GM06990 (cell line): ENCODE measurements at regions not wholly inside any gene's neighbourhood (a gene's known extent, or its start where the extent isn't known, plus 50 kb on each side); places are given as distances from the start of the nearest gene placed in this dataset.
A peak's percentile ranks its signal among the peaks of the same experiment; 100 is the strongest.

ENCODE experiments used
- DNase-seq: peaks from one replicate; pipeline ENCODE4 v3.0.0-alpha.2; 2011; ENCODE audit not compliant: insufficient read length; ENCODE audit errors: extremely low read depth
- H3K27me3 ChIP-seq: replicated peaks from 2 replicates; pipeline ENCODE4 v1.6.0; 2011; ENCODE audit warnings: low read length; ENCODE audit not compliant: control insufficient read depth, insufficient read depth
- H3K36me3 ChIP-seq: 2 replicates; pipeline ENCODE4 v1.5.1; 2011; ENCODE audit warnings: low read length; ENCODE audit not compliant: control insufficient read depth, insufficient read depth
- H3K4me3 ChIP-seq: replicated peaks from 2 replicates; pipeline ENCODE4 v1.5.1; 2011; ENCODE audit warnings: low read depth, mild to moderate bottlenecking, control low read depth, low read length
- CTCF ChIP-seq: IDR thresholded peaks from 2 replicates; pipeline ENCODE4 v1.5.1; 2011; ENCODE audit warnings: low read length, control low read depth, mild to moderate bottlenecking, inconsistent platforms; ENCODE audit not compliant: insufficient read depth, poor library complexity, severe bottlenecking

DNA sequence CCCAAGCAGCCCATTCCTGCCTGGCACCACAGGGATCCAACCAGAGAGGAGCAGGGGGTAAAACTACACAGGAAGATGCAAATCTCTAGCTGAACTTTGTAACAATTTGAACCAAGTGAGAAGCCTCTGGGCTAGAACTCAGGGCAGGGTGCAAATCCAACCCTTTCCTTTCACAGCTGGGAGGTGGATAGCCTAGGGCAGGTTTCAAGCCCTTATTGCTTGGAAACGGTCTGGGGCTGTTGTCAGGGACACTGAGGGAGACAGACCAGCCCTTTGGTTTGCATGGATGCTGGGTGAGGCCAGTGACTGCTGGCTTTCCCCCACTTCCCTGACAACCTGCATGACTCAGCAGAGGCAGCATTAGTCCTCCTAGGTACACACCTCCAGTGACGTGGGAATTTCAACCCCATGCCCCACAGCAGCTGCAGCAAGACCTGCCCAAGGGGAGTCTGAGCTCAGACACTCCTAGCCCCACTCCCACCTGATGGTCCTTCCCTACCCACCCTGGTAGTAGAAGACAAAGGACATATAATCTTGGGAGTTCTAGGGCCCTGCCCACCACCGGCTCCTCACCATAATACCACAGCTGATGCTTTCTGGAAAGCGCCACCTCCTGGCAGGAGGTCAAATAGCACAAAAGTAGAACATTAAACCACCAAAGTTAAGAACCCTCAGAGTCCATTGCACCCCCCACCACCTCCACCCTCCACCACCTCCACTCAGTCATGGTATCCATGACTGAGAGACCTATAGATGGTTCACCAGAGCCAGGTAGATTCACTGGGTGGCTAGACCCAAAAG is 797.7 kb upstream of the MAN1A1 start:
- DNase-seq = no peak
- no peaks in the 10 kb centered on the region for H3K27me3 ChIP-seq
- peak; percentile 25 for TF ChIP-seq CTCF

DNA sequence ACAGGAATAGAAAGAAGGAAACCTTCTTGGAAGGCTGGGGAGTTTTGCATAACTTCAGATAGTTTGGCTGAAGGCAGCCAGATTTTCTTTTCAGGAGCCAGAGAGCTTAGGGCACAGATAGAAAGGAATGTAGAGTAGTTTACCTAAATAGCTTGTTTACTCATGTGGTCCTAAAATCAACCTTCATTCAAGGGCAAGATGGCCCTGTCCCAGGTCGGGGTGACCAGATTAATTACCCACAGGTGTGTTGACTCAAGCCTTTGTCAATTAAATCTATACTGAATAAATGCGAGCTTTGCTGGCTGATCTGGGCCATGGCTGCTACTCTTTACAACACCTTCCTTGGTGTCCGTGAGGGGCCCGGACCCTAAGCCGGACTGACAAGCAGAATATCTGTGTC is 792.0 kb upstream of the MAN1A1 start:
- DNase-seq = no peak
- TF ChIP-seq CTCF = no peak
- no peak overlapping the region for H3K4me3 ChIP-seq
- H3K27me3 ChIP-seq = no peaks in the 10 kb centered on the region
- H3K36me3 ChIP-seq = no peaks in the 10 kb centered on the region

More for the DNA sequence above, 797.7 kb upstream of the MAN1A1 start:
- Histone ChIP-seq H3K36me3 (no peaks in the 10 kb centered on the region), H3K4me3 (no peak overlapping the region)

GRCh38 chr6:120137492-120137891 is 787.9 kb upstream of the MAN1A1 start:
- Histone ChIP-seq H3K36me3 (no peaks in the 10 kb centered on the region), H3K4me3 (no peak overlapping the region), H3K27me3 (no peaks in the 10 kb centered on the region)
- no peak for DNase-seq
- TF ChIP-seq CTCF = no peak

DNA sequence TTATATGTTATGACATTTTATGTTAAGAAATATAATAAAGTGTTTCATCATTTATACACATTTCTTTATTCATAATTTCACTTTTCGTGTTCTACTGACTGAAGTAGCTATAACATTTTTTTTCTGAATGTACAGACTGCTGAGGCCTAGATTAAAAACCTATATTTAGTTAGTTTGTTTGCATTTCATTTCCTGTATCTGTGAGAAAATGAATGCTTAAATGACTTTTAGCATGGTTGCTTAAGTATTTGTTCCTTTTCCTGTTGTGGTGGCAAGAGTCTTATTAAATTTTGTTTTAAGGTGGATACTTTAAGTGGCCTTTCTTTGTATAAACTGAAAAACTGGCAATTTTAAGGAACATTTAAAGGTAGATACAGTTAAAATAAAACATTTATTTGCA is 779.7 kb upstream of the MAN1A1 start:
- Histone ChIP-seq H3K27me3 (no peaks in the 10 kb centered on the region), H3K36me3 (no peaks in the 10 kb centered on the region), H3K4me3 (no peak overlapping the region)
- no peak for DNase-seq
- no peak for TF ChIP-seq CTCF

DNA sequence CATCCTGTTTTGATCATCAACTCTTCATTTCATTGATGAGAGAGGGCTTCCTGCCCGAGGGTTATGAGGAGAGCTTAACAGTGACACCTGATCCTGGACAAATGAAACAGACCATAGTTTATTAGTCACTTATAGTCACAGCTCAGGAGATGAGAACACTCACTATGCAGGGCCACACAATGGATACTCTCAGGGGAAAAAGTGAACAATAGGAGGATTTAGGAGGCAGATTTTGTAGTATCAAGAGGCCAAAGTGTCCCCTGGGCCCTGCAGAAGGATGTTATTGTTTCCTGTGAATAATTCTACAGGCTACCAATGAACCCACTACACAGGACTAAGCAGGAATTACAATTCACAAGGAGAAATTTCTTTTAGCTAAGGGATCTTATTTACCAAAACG is 772.8 kb upstream of the MAN1A1 start:
- no peak for TF ChIP-seq CTCF
- DNase-seq = no peak
- no peaks in the 10 kb centered on the region for H3K27me3 ChIP-seq
- H3K4me3 ChIP-seq = no peak overlapping the region
- no peaks in the 10 kb centered on the region for H3K36me3 ChIP-seq
